ENCODE measurements at regions not wholly inside any gene's neighbourhood (a gene's known extent, or its start where the extent isn't known, plus 50 kb on each side); places are given as distances from the start of the nearest gene placed in this dataset.
"Not testable (repeated sequence)": the region's sequence is repeated elsewhere in the genome, so short reads cannot be mapped to it uniquely, and the experiment has no call there.

GRCh38 chr6:139982195-139982594, 607.7 kb upstream of the CITED2 start:
- Histone ChIP-seq H3K36me3 (no peaks in the 10 kb centered on the region), H3K27ac (peak overlapping the region; percentile 61 to 78 (median 77)), H3K27me3 (no peaks in the 10 kb centered on the region), H3K9me3 (no peaks in the 10 kb centered on the region), H3K4me1 (peaks cover 13 to 65% (median 15%) of the 10 kb centered on the region in 3 donors), H3K4me3 (no peak overlapping the region)
- TF ChIP-seq EP300 (IDR thresholded peaks at IDR 0.05) (no peak), CTCF (IDR thresholded peaks at IDR 0.05) (no peak), POLR2AphosphoS5 (IDR thresholded peaks at IDR 0.05) (no peak), POLR2A (IDR thresholded peaks at IDR 0.05) (no peak)
- no peak for ATAC-seq
- WGBS, 2 donors (ENCODE audit: low coverage in 1 of 2): 0 to 8% methylated on average over 1 of the region's 1 CpG

GRCh38 chr6:139981768-139982181, 607.3 kb upstream of the CITED2 start:
- TF ChIP-seq CTCF (IDR thresholded peaks at IDR 0.05): no peak
- TF ChIP-seq EP300 (IDR thresholded peaks at IDR 0.05): no peak
- TF ChIP-seq POLR2AphosphoS5 (IDR thresholded peaks at IDR 0.05): peak; percentile 55
- TF ChIP-seq POLR2A (IDR thresholded peaks at IDR 0.05): no peak
- Histone ChIP-seq H3K27me3 (no peaks in the 10 kb centered on the region), H3K9me3 (no peaks in the 10 kb centered on the region), H3K4me3 (no peak overlapping the region), H3K27ac (peak overlapping the region; percentile 61 to 78 (median 77)), H3K4me1 (peaks cover 13 to 66% (median 15%) of the 10 kb centered on the region in 3 donors), H3K36me3 (no peaks in the 10 kb centered on the region)
- ATAC-seq: no peak
- 3% methylated on average over 5 of the region's 5 CpGs for WGBS, 2 donors (ENCODE audit: low coverage in 1 of 2)

GRCh38 chr6:139981066-139981624, 606.7 kb upstream of the CITED2 start:
- Histone ChIP-seq H3K4me1 (peaks cover 13 to 66% (median 15%) of the 10 kb centered on the region in 3 donors), H3K9me3 (no peaks in the 10 kb centered on the region), H3K27ac (peak overlapping the region; percentile 61 to 78 (median 77))

GRCh38 chr6:139980631-139981030, 606.2 kb upstream of the CITED2 start:
- not testable (repeated sequence) for H3K27me3 ChIP-seq, H3K4me3 ChIP-seq, H3K36me3 ChIP-seq, H3K9me3 ChIP-seq, ATAC-seq
- 49 to 75% methylated on average over 2 of the region's 3 CpGs for WGBS, 2 donors (ENCODE audit: low coverage in 1 of 2)
- H3K4me1 ChIP-seq: peaks cover 13 to 67% (median 15%) of the 10 kb centered on the region in 3 donors
- H3K27ac ChIP-seq: peak overlapping the region; percentile 61 to 78 (median 77)

More at GRCh38 chr6:139981066-139981624, 606.7 kb upstream of the CITED2 start:
- WGBS, 2 donors (ENCODE audit: low coverage in 1 of 2): 100% methylated on average over 1 of the region's 1 CpG
- no peaks in the 10 kb centered on the region for H3K27me3 ChIP-seq
- TF ChIP-seq POLR2A (IDR thresholded peaks at IDR 0.05): no peak
- no peak for TF ChIP-seq CTCF (IDR thresholded peaks at IDR 0.05)
- no peak for TF ChIP-seq EP300 (IDR thresholded peaks at IDR 0.05)
- TF ChIP-seq POLR2AphosphoS5 (IDR thresholded peaks at IDR 0.05): no peak
- H3K36me3 ChIP-seq: no peaks in the 10 kb centered on the region
- H3K4me3 ChIP-seq: no peak overlapping the region
- no peak for ATAC-seq

- no peak for TF ChIP-seq EP300 (IDR thresholded peaks at IDR 0.05)
- TF ChIP-seq CTCF (IDR thresholded peaks at IDR 0.05): peak in 1 of 4 experiments; percentile 20
- no peak for TF ChIP-seq POLR2AphosphoS5 (IDR thresholded peaks at IDR 0.05)
- H3K27me3 ChIP-seq: no peaks in the 10 kb centered on the region
- H3K4me1 ChIP-seq: peaks cover 15 to 73% (median 18%) of the 10 kb centered on the region in 3 donors
- H3K27ac ChIP-seq: peak overlapping the region; percentile 61 to 78 (median 77)
- 46 to 70% methylated on average over 7 of the region's 7 CpGs for WGBS, 2 donors (ENCODE audit: low coverage in 1 of 2)
- H3K9me3 ChIP-seq: no peaks in the 10 kb centered on the region
- no peaks in the 10 kb centered on the region for H3K36me3 ChIP-seq
- no peak overlapping the region for H3K4me3 ChIP-seq
- ATAC-seq: no peak
Observed at GRCh38 chr6:139979021-139979725, 604.7 kb upstream of the CITED2 start.
